ENCODE measurements at regions not wholly inside any gene's neighbourhood (a gene's known extent, or its start where the extent isn't known, plus 50 kb on each side); places are given as distances from the start of the nearest gene placed in this dataset.
"Not testable (repeated sequence)": the region's sequence is repeated elsewhere in the genome, so short reads cannot be mapped to it uniquely, and the experiment has no call there.

DNA sequence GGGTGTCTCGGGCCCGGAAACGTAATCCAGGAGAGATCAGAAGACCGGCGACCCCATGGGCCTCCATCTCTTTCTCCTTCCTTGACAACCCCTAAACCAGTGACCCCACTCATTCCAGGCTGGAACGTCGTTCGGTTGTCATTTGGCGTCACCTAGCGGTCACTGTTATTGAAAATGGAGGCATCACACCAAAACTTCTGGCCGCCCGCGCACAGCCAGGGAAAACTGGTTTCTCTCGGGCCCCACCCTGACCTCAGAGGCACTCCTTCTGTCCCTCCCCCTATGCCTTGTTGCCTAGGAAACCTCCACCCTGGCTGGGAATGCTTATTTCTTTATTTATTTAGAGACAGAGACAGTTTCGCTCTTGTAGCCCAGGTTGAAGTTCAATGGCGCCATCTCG lies 2327.3 kb upstream of the TPTE start:
- H3K4me3 ChIP-seq; DNase-seq; H3K9me3 ChIP-seq; H3K36me3 ChIP-seq; H3K27ac ChIP-seq; H3K27me3 ChIP-seq; H3K4me1 ChIP-seq; intact Hi-C loops (cut with DNase I): not testable (repeated sequence)
- ATAC-seq: peak; percentile 86

DNA sequence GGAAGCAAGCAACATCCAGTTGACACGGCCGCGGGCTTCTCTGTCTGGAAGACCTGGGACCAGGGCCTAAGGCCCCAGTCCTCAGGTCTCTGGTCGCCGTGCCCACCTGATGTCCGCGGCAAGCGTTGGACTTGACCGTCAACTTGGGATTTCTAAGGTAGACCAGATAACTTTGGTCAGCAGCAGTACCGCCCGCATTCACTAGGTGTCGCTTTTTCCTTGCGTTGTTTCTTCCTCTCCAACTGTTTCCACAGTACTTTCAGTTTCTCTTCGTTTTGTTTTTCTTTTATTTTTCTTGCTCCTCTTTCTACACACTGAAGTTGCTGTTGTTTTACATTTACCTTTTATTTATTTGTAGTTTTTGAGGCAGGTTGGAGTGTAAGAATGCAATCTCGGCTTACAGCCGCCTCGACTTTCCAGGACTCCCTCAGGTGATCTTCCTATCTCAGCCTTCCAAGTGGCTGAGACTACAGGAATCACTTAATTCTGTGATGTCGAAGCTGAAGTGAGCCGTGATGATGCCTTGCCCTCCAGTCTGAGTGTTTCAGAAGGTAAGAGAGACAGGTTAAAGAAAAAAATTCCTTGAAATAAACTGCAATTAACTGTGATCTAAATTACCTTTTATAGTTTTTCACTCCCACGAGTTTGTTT lies 2323.9 kb upstream of the TPTE start:
- H3K9me3 ChIP-seq; H3K27me3 ChIP-seq; H3K36me3 ChIP-seq; DNase-seq; H3K4me3 ChIP-seq; H3K4me1 ChIP-seq; H3K27ac ChIP-seq; intact Hi-C loops (cut with DNase I): not testable (repeated sequence)
- peak; percentile 79 for ATAC-seq

DNA sequence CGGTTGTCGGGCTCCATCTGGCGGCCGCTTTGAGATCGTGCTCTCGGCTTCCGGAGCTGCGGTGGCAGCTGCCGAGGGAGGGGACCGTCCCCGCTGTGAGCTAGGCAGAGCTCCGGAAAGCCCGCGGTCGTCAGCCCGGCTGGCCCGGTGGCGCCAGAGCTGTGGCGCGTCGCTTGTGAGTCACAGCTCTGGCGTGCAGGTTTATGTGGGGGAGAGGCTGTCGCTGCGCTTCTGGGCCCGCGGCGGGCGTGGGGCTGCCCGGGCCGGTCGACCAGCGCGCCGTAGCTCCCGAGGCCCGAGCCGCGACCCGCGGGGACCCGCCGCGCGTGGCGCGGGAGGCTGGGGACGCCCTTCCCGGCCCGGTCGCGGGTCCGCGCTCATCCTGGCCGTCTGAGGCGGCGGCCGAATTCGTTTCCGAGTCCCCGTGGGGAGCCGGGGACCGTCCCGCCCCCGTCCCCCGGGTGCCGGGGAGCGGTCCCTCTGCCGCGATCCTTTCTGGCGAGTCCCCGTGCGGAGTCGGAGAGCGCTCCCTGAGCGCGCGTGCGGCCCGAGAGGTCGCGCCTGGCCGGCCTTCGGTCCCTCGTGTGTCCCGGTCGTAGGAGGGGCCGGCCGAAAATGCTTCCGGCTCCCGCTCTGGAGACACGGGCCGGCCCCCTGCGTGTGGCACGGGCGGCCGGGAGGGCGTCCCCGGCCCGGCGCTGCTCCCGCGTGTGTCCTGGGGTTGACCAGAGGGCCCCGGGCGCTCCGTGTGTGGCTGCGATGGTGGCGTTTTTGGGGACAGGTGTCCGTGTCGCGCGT lies 2316.1 kb upstream of the TPTE start:
- intact Hi-C loops (cut with DNase I); DNase-seq; H3K27ac ChIP-seq; H3K27me3 ChIP-seq; H3K9me3 ChIP-seq; H3K36me3 ChIP-seq; H3K4me3 ChIP-seq; H3K4me1 ChIP-seq: not testable (repeated sequence)
- ATAC-seq: peak; percentile 99

DNA sequence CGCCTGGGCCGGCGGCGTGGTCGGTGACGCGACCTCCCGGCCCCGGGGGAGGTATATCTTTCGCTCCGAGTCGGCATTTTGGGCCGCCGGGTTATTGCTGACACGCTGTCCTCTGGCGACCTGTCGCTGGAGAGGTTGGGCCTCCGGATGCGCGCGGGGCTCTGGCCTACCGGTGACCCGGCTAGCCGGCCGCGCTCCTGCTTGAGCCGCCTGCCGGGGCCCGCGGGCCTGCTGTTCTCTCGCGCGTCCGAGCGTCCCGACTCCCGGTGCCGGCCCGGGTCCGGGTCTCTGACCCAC lies 2315.5 kb upstream of the TPTE start:
- H3K36me3 ChIP-seq; ATAC-seq; H3K4me1 ChIP-seq; H3K27me3 ChIP-seq; DNase-seq; intact Hi-C loops (cut with DNase I); H3K27ac ChIP-seq; H3K4me3 ChIP-seq; H3K9me3 ChIP-seq: not testable (repeated sequence)

DNA sequence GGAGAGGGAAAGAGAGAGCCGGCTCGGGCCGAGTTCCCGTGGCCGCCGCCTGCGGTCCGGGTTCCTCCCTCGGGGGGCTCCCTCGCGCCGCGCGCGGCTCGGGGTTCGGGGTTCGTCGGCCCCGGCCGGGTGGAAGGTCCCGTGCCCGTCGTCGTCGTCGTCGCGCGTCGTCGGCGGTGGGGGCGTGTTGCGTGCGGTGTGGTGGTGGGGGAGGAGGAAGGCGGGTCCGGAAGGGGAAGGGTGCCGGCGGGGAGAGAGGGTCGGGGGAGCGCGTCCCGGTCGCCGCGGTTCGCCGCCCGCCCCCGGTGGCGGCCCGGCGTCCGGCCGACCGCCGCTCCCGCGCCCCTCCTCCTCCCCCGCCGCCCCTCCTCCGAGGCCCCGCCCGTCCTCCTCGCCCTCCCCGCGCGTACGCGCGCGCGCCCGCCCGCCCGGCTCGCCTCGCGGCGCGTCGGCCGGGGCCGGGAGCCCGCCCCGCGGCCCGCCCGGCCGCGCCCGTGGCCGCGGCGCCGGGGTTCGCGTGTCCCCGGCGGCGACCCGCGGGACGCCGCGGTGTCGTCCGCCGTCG lies 2308.3 kb upstream of the TPTE start:
- ATAC-seq; H3K27me3 ChIP-seq; H3K4me3 ChIP-seq; H3K27ac ChIP-seq; intact Hi-C loops (cut with DNase I); H3K9me3 ChIP-seq; H3K4me1 ChIP-seq; H3K36me3 ChIP-seq: not testable (repeated sequence)
- peak in 2 of 4 donors; percentile 90 to 91 for DNase-seq

DNA sequence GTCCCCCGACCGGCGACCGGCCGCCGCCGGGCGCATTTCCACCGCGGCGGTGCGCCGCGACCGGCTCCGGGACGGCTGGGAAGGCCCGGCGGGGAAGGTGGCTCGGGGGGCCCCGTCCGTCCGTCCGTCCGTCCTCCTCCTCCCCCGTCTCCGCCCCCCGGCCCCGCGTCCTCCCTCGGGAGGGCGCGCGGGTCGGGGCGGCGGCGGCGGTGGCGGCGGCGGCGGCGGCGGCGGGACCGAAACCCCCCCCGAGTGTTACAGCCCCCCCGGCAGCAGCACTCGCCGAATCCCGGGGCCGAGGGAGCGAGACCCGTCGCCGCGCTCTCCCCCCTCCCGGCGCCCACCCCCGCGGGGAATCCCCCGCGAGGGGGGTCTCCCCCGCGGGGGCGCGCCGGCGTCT lies 2306.8 kb upstream of the TPTE start:
- H3K36me3 ChIP-seq; H3K27me3 ChIP-seq; H3K27ac ChIP-seq; H3K4me1 ChIP-seq; ATAC-seq; DNase-seq; intact Hi-C loops (cut with DNase I); H3K4me3 ChIP-seq; H3K9me3 ChIP-seq: not testable (repeated sequence)

DNA sequence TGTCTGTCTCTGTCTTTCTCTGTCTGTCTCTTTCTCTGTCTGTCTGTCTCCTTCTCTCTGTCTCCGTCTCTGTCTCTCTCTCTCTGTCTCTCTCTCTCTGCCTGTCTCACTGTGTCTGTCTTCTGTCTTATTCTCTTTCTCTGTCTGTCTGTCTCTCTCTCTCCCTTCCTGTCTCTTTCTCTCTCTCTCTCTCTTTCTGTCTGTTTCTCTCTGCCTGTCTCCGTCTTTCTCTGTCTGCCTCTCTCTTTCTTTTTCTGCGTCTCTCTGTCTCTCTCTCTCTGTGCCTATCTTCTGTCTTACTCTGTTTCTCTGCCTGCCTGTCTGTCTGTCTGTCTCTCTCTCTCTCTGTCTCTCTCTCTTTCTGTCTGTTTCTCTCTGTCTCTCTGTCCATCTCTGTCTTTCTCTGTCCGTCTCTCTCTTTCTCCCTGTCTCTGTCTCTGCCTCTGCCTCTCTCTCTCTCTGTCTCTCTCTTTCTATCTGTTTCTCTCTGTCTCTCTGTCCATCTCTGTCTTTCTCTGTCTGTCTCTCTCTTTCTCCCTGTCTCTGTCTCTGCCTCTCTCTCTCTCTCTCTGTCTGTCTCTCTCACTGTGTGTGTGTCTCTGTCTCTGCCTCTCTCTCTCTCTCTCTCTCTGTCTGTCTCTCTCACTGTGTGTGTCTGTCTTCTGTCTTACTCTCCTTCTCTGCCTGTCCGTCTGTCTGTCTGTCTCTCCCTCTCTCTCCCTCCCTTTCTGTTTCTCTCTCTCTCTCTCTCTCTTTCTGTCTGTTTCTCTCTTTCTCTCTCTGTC lies 2291.8 kb upstream of the TPTE start:
- H3K36me3 ChIP-seq; intact Hi-C loops (cut with DNase I); H3K9me3 ChIP-seq; H3K4me3 ChIP-seq; H3K4me1 ChIP-seq; H3K27me3 ChIP-seq; DNase-seq; H3K27ac ChIP-seq: not testable (repeated sequence)
- peak; percentile 47 for ATAC-seq

DNA sequence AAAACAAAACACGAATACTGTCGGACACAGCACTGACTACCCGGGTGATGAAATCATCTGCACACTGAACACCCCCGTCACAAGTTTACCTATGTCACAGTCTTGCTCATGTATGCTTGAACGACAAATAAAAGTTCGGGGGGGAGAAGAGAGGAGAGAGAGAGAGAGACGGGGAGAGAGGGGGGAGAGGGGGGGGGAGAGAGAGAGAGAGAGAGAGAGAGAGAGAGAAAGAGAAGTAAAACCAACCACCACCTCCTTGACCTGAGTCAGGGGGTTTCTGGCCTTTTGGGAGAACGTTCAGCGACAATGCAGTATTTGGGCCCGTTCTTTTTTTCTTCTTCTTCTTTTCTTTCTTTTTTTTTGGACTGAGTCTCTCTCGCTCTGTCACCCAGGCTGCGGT lies 2290.1 kb upstream of the TPTE start:
- H3K4me3 ChIP-seq; H3K27ac ChIP-seq; H3K27me3 ChIP-seq; H3K36me3 ChIP-seq; H3K9me3 ChIP-seq; ATAC-seq; H3K4me1 ChIP-seq; DNase-seq; intact Hi-C loops (cut with DNase I): not testable (repeated sequence)

DNA sequence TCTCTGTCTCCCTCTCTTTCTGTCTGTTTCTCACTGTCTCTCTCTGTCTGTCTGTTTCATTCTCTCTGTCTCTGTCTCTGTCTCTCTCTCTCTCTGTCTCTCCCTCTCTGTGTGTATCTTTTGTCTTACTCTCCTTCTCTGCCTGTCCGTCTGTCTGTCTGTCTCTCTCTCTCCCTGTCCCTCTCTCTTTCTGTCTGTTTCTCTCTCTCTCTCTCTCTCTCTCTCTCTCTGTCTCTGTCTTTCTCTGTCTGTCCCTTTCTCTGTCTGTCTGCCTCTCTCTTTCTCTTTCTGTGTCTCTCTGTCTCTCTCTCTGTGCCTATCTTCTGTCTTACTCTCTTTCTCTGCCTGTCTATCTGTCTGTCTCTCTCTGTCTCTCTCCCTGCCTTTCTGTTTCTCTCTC lies 2288.4 kb upstream of the TPTE start:
- H3K9me3 ChIP-seq; DNase-seq; intact Hi-C loops (cut with DNase I); H3K36me3 ChIP-seq; H3K27ac ChIP-seq; H3K27me3 ChIP-seq; ATAC-seq; H3K4me1 ChIP-seq; H3K4me3 ChIP-seq: not testable (repeated sequence)

DNA sequence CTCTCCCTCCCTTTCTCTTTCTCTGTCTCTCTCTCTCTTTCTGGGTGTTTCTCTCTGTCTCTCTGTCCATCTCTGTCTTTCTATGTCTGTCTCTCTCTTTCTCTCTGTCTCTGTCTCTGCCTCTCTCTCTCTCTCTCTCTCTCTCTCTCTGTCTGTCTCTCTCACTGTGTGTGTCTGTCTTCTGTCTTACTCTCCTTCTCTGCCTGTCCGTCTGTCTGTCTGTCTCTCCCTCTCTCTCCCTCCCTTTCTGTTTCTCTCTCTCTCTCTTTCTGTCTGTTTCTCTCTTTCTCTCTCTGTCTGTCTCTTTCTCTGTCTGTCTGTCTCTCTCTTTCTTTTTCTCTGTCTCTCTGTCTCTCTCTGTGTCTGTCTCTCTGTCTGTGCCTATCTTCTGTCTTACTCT lies 2287.3 kb upstream of the TPTE start:
- H3K36me3 ChIP-seq; H3K27me3 ChIP-seq; H3K4me3 ChIP-seq; ATAC-seq; intact Hi-C loops (cut with DNase I); H3K4me1 ChIP-seq; H3K9me3 ChIP-seq; H3K27ac ChIP-seq; DNase-seq: not testable (repeated sequence)

DNA sequence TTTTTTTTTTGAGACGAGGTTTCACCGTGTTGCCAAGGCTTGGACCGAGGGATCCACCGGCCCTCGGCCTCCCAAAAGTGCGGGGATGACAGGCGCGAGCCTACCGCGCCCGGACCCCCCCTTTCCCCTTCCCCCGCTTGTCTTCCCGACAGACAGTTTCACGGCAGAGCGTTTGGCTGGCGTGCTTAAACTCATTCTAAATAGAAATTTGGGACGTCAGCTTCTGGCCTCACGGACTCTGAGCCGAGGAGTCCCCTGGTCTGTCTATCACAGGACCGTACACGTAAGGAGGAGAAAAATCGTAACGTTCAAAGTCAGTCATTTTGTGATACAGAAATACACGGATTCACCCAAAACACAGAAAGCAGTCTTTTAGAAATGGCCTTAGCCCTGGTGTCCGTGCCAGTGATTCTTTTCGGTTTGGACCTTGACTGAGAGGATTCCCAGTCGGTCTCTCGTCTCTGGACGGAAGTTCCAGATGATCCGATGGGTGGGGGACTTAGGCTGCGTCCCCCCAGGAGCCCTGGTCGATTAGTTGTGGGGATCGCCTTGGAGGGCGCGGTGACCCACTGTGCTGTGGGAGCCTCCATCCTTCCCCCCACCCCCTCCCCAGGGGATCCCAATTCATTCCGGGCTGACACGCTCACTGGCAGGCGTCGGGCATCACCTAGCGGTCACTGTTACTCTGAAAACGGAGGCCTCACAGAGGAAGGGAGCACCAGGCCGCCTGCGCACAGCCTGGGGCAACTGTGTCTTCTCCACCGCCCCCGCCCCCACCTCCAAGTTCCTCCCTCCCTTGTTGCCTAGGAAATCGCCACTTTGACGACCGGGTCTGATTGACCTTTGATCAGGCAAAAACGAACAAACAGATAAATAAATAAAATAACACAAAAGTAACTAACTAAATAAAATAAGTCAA lies 2276.4 kb upstream of the TPTE start:
- H3K4me3 ChIP-seq; H3K36me3 ChIP-seq; H3K4me1 ChIP-seq; H3K27ac ChIP-seq; DNase-seq; H3K9me3 ChIP-seq; intact Hi-C loops (cut with DNase I); H3K27me3 ChIP-seq: not testable (repeated sequence)
- ATAC-seq: peak; percentile 70

DNA sequence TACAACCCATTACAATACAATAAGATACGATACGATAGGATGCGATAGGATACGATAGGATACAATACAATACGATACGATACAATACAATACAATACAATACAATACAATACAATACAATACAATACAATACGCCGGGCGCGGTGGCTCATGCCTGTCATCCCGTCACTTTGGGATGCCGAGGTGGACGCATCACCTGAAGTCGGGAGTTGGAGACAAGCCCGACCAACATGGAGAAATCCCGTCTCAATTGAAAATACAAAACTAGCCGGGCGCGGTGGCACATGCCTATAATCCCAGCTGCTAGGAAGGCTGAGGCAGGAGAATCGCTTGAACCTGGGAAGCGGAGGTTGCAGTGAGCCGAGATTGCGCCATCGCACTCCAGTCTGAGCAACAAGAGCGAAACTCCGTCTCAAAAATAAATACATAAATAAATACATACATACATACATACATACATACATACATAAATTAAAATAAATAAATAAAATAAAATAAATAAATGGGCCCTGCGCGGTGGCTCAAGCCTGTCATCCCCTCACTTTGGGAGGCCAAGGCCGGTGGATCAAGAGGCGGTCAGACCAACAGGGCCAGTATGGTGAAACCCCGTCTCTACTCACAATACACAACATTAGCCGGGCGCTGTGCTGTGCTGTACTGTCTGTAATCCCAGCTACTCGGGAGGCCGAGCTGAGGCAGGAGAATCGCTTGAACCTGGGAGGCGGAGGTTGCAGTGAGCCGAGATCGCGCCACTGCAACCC lies 2275.6 kb upstream of the TPTE start:
- H3K9me3 ChIP-seq; intact Hi-C loops (cut with DNase I); H3K27me3 ChIP-seq; H3K4me1 ChIP-seq; DNase-seq; H3K36me3 ChIP-seq; H3K27ac ChIP-seq; H3K4me3 ChIP-seq: not testable (repeated sequence)
- peak; percentile 82 for ATAC-seq
